Activated CD4-positive, alpha-beta T cell treated with anti-CD3 and anti-CD28 coated beads for 24 hours (primary cell): ENCODE measurements at regions not wholly inside any gene's neighbourhood (a gene's known extent, or its start where the extent isn't known, plus 50 kb on each side); places are given as distances from the start of the nearest gene placed in this dataset.

ENCODE experiments used
- DNase-seq, 2 donors: peaks; one replicate each; pipeline ENCODE4 v3.0.0-alpha.2; 2020; ENCODE audit warnings: low read depth in 2 of 2

DNA sequence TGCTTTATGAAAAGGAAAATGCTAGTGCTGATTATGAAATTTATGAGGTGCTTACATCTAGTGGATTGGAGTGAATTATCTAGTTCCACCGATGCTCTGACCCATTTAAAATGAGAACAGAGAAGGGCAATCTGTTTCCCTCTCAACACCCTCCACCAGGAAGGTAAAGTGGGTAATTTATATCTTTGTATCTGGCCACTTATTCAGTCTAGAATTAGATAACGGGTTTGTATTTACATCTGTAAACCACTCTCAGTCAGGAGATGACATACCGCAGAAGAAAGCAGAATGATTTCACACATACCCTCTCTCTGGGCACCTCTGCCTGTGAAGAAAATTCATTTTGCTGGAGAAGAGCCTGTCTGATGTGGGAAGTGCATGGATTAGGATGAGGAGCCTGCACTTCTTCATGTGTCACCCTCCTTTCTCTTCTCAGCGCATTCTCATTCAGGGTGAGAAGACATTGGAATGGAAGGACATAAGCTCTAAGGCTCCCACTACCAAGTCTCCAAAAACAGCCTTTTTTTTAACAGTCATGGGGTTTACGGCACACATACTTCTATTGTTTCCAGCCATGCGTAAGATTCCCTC is 646.7 kb upstream of the SALL1 start:
- DNase-seq, result no peak

GRCh38 chr16:51779240-51779639 is 628.2 kb upstream of the SALL1 start:
- no peak for DNase-seq

GRCh38 chr16:51773071-51773890 is 622.2 kb upstream of the SALL1 start:
- DNase-seq, result no peak

GRCh38 chr16:51766739-51767138 is 615.7 kb upstream of the SALL1 start:
- no peak for DNase-seq

DNA sequence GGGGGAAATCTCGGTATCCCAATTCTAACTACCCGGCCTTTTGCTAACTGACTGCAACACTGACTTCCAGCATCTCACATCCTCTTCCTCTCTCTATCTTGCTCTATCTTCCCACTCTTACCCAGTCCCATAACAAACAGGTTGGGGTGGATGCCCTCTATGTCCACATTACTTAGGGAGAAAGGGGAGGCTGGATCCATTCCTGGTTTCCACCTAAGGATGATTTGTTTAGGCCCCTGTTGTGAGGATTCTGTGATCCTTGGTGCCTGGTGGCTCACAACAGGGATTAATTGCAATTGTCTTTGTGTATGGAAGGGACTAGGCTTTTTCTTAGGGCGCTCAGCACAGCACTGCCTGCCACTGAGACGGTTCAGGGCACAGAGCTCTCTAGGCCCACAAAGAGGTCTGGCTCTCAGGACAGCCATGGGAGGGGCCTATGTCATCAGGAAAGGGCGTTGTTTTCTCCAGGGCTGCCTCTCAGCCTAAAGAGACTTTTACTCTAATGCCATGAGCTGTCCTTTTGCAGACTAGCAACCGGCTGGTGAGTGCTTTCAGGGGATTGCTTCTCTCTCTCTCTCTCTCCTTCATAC is 612.1 kb upstream of the SALL1 start:
- DNase-seq, result no peak

DNA sequence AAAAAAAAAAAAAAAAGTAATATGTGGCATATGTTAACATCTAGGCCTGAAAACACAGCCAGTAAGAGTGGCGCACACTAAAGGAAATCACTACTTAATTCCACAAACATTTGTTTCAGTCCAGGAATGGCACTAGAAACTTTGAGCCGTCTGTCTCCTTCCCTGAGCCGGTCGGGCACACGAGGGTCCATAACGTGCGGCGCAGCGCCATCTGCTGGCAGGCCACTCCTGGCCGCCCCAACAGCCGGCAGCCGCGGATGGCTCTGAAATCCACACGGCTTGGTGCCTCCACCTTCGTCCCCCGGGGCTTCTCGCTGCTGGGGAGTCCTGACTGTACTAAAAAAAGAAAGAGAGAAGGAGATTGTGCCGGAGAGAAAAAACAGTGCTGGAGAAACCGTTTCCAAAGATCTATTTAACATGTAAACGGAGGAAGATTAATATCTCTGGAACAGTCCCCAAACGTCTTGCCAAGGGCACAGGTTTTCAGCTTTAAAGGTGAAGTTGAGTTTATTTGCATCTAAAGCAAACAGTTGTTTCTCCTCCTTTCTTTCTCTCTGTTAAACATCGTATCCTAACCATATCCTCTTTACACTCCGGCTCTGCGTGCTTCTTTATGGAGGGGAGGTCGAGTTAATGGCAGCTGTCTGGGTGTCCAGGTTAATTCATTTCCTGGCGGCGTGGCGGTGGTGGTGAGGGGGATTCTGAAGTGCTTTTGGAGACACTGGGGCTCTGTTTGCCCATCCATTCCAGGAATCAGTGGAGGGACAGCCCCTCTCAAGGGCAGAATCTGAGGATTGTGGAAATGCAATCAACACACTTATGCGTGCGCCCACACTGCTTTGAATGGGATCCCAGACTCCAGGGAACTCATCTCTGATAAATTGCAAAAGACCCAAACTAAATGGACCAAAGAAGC is 611.3 kb upstream of the SALL1 start:
- DNase-seq, result peak; percentile 13 to 41

DNA sequence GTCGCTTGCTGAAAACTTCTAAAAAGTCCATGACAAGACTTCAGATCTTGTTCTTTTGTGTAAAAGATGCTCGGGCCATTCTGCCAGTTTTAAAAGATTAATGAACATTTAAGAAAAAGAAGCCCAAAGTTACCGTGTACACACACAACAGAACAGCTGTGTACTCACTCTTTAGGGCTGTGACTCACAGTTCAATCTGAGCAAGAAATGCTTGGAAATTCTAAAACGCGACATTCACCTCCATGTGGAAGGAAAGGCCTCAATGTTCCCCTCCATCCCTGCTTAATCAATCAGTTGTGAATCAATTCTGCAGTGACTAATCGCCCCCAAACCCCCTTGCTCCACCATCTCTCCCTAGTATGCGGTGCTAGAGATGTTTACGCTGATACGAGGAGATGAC is 609.9 kb upstream of the SALL1 start:
- no peak for DNase-seq

- no peak for DNase-seq
Measured at GRCh38 chr16:51759999-51760398, 608.9 kb upstream of the SALL1 start.

- no peak for DNase-seq
Measured at GRCh38 chr16:51759329-51759728, 608.3 kb upstream of the SALL1 start.

DNA sequence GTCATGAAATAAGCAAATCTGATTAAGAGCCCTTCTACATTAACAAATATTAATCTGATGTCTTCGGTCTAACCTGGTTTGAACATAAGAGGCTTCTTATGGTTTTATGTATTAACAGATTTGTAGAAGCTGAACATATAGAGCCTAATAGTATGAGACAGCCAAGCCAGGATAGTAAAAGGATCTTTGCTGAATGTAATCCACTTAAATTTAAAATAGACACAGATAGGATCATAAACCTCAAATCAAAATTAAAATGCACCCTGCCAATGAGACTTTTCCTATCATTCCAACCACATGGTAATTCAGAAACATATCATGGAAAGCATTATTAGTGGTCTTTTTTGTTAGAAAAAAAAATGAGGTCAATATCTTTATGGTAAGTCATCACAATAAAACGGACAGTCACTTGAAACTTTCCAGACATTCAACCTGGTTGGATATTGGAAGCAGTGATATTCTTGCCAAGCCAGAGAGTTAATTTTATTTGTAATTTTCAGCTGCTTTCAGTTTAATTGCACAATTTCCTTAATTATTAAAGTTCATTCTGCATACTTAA is 606.9 kb upstream of the SALL1 start:
- no peak for DNase-seq

DNA sequence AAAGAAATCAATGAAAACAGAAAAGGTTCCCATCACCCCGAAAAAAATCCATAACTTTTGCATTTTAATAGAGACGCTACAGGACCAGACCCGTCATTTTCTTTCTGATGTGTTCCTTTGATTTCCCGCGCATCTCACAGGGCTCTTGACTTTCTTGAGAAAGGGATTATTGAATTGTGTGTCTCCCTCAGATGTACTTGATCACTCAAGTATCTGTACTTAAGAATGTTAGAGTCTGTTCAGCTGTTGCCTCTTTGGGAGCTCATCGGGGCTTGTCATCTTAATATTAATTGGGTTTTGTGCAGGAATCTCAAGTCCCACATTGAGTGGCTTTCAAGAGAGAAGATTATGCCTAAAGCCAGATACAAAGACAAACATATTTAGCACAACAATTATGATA is 606.4 kb upstream of the SALL1 start:
- DNase-seq, result no peak

DNA sequence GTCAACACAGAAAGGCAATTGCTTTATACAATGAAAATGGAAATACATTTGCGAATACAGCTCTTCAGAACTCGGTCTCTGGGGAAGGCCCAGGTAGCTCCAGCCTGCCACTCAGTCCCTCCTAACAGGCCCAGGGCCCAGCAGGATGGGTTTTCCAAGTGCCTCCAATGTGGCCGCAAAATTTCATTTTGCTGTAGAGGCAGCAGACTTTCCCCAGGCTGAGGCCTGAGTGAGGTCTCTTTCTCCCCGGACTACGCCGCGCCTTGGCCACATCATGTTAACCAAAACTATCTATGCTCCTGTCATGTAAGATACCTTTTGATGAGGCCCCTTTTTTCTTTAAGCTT is 606.0 kb upstream of the SALL1 start:
- DNase-seq, result no peak

DNA sequence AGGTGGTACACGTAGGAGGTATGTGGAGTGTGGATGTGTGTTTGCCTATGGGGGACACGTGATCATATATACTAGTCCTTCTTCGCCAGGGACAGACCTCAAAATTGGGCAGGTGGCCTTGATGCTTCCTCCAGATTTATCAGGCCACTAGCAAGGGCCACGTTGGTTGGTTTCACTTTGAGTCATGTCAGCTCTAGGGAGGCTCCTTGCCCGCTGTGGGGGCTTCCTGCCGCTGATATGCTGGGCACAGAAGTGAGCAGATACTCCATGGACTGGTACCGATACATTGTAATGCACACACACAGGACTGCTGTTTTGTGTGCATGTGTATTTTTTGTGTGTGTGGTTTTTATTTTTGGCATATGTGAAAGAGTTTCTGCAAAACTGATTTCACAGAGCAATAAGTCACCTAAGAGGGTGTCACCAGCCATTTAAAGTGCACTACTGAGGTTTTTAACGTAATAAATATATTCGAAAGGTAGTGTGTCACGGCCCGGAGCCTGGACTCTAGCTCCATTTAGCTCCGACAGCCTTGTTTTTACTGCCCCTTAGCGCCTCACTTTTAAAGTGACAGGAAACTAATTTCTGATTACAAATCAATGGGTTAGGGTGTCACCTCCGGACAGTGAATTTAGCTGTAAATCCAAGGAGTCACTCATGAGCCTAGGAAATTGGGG is 605.5 kb upstream of the SALL1 start:
- DNase-seq, result no peak

- no peak for DNase-seq
Measured at GRCh38 chr16:51755577-51756355, 604.7 kb upstream of the SALL1 start.

GRCh38 chr16:51755039-51755501 is 604.0 kb upstream of the SALL1 start:
- no peak for DNase-seq

DNA sequence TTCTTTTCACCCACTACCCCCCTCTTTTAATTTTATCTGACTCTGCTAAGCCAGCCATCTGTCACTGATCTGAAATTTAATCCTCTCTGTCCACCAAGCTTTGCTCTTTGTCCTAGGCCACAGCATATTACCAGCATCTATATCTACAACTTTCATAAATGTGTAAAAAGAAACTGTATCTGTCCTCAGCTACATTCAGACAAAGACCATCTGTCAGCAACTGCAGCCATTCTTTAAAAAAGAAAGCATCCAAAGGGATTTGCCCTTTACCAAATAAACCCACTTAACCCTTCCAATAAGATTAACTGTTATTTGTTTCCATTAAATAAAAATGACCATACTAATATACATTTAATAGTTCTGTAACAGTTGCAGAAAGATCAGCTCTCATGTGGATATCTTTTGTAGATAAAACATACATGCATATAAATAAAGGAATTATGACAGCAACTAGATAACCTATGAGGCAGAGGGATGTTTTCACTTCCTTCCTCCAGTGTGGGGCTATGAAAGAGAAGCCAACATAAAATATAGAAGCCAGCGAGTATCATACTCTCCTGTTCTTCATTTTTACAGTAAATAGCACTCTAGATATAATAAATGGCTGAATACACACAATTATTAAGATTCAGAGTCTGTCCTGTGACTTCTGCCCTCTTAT is 602.5 kb upstream of the SALL1 start:
- no peak for DNase-seq

DNA sequence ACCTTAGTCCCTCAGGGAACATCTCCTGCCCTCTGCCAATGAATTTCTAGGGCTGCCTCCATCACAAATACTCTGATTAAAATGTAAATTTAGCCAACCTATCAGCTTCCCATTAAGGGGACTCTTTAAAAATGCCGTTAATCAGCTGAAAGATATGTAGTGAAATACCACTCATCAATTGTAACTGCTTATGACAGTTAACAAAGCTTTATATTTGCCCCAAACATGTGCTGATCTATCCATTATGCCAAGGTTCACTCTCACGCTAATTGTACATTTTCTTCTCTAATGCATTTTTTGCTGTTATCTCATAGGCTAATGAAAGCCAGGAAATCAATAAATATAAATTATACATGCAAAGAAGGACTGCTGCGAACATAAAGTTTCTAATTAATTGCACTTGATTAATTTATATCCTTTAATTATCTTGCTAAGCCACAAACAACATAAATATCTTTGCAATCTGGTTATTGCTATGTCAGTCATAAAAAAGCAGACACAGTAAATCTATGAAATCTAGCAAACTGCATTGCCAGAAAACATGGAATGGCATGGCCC is 601.4 kb upstream of the SALL1 start:
- no peak for DNase-seq

- DNase-seq, result no peak
Measured at GRCh38 chr16:51747329-51747728, 596.3 kb upstream of the SALL1 start.

DNA sequence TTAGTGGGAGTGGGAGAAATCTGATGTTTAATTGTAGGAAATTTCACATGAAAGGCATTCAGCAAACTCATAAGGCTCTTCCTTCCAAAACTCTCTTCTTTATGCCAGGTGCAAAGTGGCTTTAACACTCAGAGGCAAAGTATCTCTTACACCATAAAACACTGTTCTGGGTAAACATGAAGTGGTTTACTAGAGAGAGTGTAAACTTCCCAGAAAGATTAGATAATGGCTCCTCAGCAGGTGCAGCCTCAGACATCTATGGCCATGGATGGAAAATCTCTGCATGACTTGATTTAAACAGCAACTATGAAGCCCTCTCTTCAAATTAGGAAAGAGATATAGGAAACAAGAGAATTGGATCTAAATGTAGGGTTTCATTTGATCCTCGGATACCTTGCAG is 583.1 kb upstream of the SALL1 start:
- no peak for DNase-seq

- no peak for DNase-seq
Measured at GRCh38 chr16:51733181-51733580, 582.1 kb upstream of the SALL1 start.
